B cell (primary cell): ENCODE measurements at regions not wholly inside any gene's neighbourhood (a gene's known extent, or its start where the extent isn't known, plus 50 kb on each side); places are given as distances from the start of the nearest gene placed in this dataset.

ENCODE experiments used
- ATAC-seq: fragments of 200-7000 bp; cut with Tn5 transposase; one replicate; pipeline ENCODE4 v1.10.0; 2021; ENCODE audit warnings: low read depth, mild to moderate bottlenecking, moderate number of reproducible peaks, moderate library complexity
- CTCF ChIA-PET: fragments of 350-600 bp; sonication (Branson Sonifier 250); formaldehyde crosslinking; loops from one replicate; lab custom pipeline; 2021; ENCODE audit warnings: antibody characterized with exemption, inconsistent platforms; lab: Charles Lee
- POLR2A ChIA-PET: fragments of 350-600 bp; sonication (Branson Sonifier 250); formaldehyde crosslinking; loops from one replicate; lab custom pipeline; 2021; ENCODE audit warnings: antibody characterized with exemption; lab: Charles Lee
- DNase-seq: peaks from one replicate; pipeline ENCODE4 v3.0.0; 2013
- H2AFZ ChIP-seq: 2 replicates; pipeline ENCODE4 v1.6.1; 2012; ENCODE audit warnings: mild to moderate bottlenecking, low read depth, low read length; ENCODE audit not compliant: insufficient read depth, poor library complexity, severe bottlenecking
- H3K27ac ChIP-seq, 2 donors: 1 replicate in 1 of 2; 2 replicates in 1 of 2; pipeline ENCODE4 v1.5.1; 2012 to 2013; ENCODE audit warnings: low read length in 2 of 2, mild to moderate bottlenecking in 2 of 2, moderate library complexity in 1 of 2
- H3K27me3 ChIP-seq, 4 experiments: fragments of 200-600 bp in 1 of 4; sonication (generic) in 1 of 4; replicated peaks in 1 of 4; 1 replicate in 2 of 4; 2 replicates in 2 of 4; pipeline versions ENCODE4 v1.6.1 to v1.7.0; 2013 to 2016; ENCODE audit warnings: low read length in 3 of 4, mild to moderate bottlenecking in 2 of 4, mixed read lengths in 1 of 4, moderate library complexity in 1 of 4; ENCODE audit not compliant: insufficient read depth in 4 of 4, control insufficient read depth in 3 of 4; ENCODE audit errors: control extremely low read depth in 1 of 4
- H3K36me3 ChIP-seq, 2 experiments: replicated peaks in 1 of 2; 1 replicate in 1 of 2; 2 replicates in 1 of 2; pipeline versions ENCODE4 v1.6.1 to v1.7.1; 2013; ENCODE audit warnings: low read length in 1 of 2; ENCODE audit not compliant: insufficient read depth in 2 of 2, control insufficient read depth in 1 of 2; ENCODE audit errors: control extremely low read depth in 1 of 2, extremely low read depth in 1 of 2
- H3K4me1 ChIP-seq, 2 donors: fragments of 200-600 bp in 1 of 2; sonication (generic) in 1 of 2; 1 replicate in 1 of 2; 2 replicates in 1 of 2; pipeline versions ENCODE4 v1.5.1 to v1.6.1; 2013 to 2017; ENCODE audit warnings: low read length in 2 of 2; ENCODE audit not compliant: control insufficient read depth in 2 of 2, insufficient read depth in 2 of 2
- H3K4me2 ChIP-seq: replicated peaks from 2 replicates; pipeline ENCODE3; 2012; ENCODE audit warnings: mild to moderate bottlenecking, low read depth, low read length; ENCODE audit not compliant: poor library complexity, severe bottlenecking
- H3K4me3 ChIP-seq, 5 experiments: fragments of 200-600 bp in 1 of 5; sonication (generic) in 1 of 5; 1 replicate in 3 of 5; 2 replicates in 2 of 5; pipeline versions ENCODE4 v1.5.1 to v1.7.0; 2011 to 2016; ENCODE audit warnings: low read length in 4 of 5, mild to moderate bottlenecking in 4 of 5, low read depth in 2 of 5, control low read depth in 1 of 5, moderate library complexity in 1 of 5; ENCODE audit not compliant: insufficient read depth in 1 of 5; ENCODE audit errors: control extremely low read depth in 1 of 5, extremely low read depth in 1 of 5
- H3K79me2 ChIP-seq: fragments of 200-600 bp; sonication (generic); one replicate; pipeline ENCODE4 v1.6.0; 2016; ENCODE audit warnings: low read length; ENCODE audit not compliant: control insufficient read depth, insufficient read depth
- H3K9ac ChIP-seq: fragments of 200-600 bp; sonication (generic); 2 replicates; pipeline ENCODE4 v1.6.1; 2017; ENCODE audit warnings: mild to moderate bottlenecking, low read length, moderate library complexity
- H3K9me3 ChIP-seq, 3 donors: one replicate each; pipeline versions ENCODE4 v1.6.1 to v1.7.1; 2013; ENCODE audit warnings: low read length in 2 of 3; ENCODE audit not compliant: control insufficient read depth in 2 of 3, insufficient read depth in 1 of 3; ENCODE audit errors: control extremely low read depth in 1 of 3
- H4K20me1 ChIP-seq: 2 replicates; pipeline ENCODE4 v1.6.0; 2012; ENCODE audit warnings: mild to moderate bottlenecking, low read length; ENCODE audit not compliant: insufficient read depth, control insufficient read depth, poor library complexity, severe bottlenecking
- H3K27ac Mint-ChIP-seq: one replicate; pipeline ENCODE4 v1.8.0; 2021; ENCODE audit warnings: mixed read lengths
- H3K27me3 Mint-ChIP-seq: one replicate; pipeline ENCODE4 v1.8.0; 2021; ENCODE audit warnings: mixed read lengths
- H3K4me1 Mint-ChIP-seq: one replicate; pipeline ENCODE4 v1.8.0; 2021; ENCODE audit warnings: mixed read lengths
- H3K4me3 Mint-ChIP-seq: one replicate; pipeline ENCODE4 v1.8.0; 2021; ENCODE audit warnings: mixed read lengths
- H3K9me3 Mint-ChIP-seq: one replicate; pipeline ENCODE4 v1.8.0; 2022; ENCODE audit warnings: mixed read lengths; ENCODE audit not compliant: insufficient read depth
- EZH2 ChIP-seq: IDR thresholded peaks from 2 replicates; pipeline ENCODE4 v1.6.1; 2012; ENCODE audit warnings: borderline replicate concordance, low read depth, mild to moderate bottlenecking, moderate library complexity, low read length; ENCODE audit not compliant: insufficient read depth, poor library complexity, severe bottlenecking
- WGBS: methylation state at CpG from one replicate; pipeline ENCODE4 v1.1.5; 2013; ENCODE audit warnings: missing lambda C conversion rate; ENCODE audit not compliant: insufficient coverage; 5-methylcytosine and 5-hydroxymethylcytosine counted together
- intact Hi-C: fragments of 100-400 bp; cut with micrococcal nuclease; formaldehyde crosslinking; loops from one replicate; pipeline ENCODE4 v1.10.0; 2022
- TF ChIP-seq, protein P1 (sequence below): fragments of 200-600 bp; IDR thresholded peaks from one replicate; pipeline ENCODE4 v1.8.0; 2022; ENCODE audit warnings: antibody characterized with exemption, mild to moderate bottlenecking

DNA sequence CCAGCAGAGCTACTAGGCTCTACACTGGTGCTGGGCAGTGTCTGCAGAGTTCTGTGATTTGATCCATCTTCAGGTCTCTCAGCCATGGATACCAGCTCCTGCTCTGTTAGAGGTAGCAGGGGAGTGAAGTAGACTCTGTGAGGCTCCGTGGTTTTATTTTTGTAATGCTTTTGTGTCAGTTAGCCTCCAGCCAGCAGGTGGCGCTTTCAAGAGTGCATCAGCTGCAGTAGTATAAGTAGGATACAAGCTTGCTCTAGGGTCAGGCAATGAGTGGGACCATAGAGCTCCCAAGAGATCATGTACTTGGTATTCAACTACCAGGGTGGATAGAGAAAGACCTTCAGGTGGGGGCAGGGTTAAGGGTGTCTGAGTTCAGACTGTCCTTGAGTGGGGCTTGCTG, 362.5 kb upstream of the TRAM1L1 start:
- H3K27ac Mint-ChIP-seq: no peak overlapping the region
- Histone ChIP-seq H2AFZ (no peak overlapping the region), H4K20me1 (no peaks in the 10 kb centered on the region), H3K9ac (no peak overlapping the region), H3K4me2 (no peak overlapping the region), H3K27ac (no peak overlapping the region), H3K27me3 (no peaks in the 10 kb centered on the region), H3K79me2 (no peaks in the 10 kb centered on the region), H3K4me1 (no peaks in the 10 kb centered on the region), H3K36me3 (no peaks in the 10 kb centered on the region), H3K9me3 (peaks cover 0 to 5% (median 0%) of the 10 kb centered on the region in 3 donors), H3K4me3 (no peak overlapping the region)
- no peak for ATAC-seq
- no peaks in the 10 kb centered on the region for H3K27me3 Mint-ChIP-seq
- 100% methylated on average over 1 of the region's 2 CpGs for WGBS
- no peaks in the 10 kb centered on the region for H3K4me1 Mint-ChIP-seq
- H3K9me3 Mint-ChIP-seq: peaks cover 2% of the 10 kb centered on the region
- intact Hi-C loops: no loop called here
- ChIA-PET CTCF (interaction anchor here (0.6 kb wide), 1 partner anchor 183 kb away, joined by 3 read pairs; no protein-coding TSS in a partner anchor), POLR2A (no interaction called here)
- no peak for DNase-seq
- TF ChIP-seq EZH2: no peak
- TF ChIP-seq, protein P1, sequence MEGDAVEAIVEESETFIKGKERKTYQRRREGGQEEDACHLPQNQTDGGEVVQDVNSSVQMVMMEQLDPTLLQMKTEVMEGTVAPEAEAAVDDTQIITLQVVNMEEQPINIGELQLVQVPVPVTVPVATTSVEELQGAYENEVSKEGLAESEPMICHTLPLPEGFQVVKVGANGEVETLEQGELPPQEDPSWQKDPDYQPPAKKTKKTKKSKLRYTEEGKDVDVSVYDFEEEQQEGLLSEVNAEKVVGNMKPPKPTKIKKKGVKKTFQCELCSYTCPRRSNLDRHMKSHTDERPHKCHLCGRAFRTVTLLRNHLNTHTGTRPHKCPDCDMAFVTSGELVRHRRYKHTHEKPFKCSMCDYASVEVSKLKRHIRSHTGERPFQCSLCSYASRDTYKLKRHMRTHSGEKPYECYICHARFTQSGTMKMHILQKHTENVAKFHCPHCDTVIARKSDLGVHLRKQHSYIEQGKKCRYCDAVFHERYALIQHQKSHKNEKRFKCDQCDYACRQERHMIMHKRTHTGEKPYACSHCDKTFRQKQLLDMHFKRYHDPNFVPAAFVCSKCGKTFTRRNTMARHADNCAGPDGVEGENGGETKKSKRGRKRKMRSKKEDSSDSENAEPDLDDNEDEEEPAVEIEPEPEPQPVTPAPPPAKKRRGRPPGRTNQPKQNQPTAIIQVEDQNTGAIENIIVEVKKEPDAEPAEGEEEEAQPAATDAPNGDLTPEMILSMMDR: no peak
- H3K4me3 Mint-ChIP-seq: no peak overlapping the region

DNA sequence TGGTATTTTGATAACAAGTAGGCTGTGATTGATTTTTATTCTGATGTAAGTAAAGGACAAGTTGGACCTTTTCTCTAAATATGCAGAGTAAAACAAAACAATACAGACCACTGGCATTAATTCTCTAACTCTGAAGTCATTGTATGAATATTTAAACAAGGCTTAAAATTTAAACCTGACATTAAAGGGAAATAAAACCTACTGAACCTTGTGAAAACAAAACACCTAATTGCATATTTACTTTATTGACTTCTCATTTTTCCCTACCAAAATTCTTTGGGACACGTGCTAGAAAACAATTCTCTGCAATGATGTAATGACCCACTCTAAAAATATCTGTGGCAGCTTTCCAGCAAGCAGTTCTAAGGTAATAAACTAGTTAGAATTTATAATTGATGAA, 369.7 kb upstream of the TRAM1L1 start:
- Mint-ChIP-seq H3K27ac (no peak overlapping the region), H3K9me3 (peaks cover under 1% of the 10 kb centered on the region), H3K27me3 (no peaks in the 10 kb centered on the region), H3K4me1 (no peaks in the 10 kb centered on the region), H3K4me3 (no peak overlapping the region)
- Histone ChIP-seq H4K20me1 (no peaks in the 10 kb centered on the region), H3K27ac (no peak overlapping the region), H2AFZ (no peak overlapping the region), H3K4me2 (no peak overlapping the region), H3K36me3 (no peaks in the 10 kb centered on the region), H3K4me3 (no peak overlapping the region), H3K79me2 (no peaks in the 10 kb centered on the region), H3K9ac (no peak overlapping the region), H3K27me3 (no peaks in the 10 kb centered on the region), H3K9me3 (no peaks in the 10 kb centered on the region), H3K4me1 (no peaks in the 10 kb centered on the region)
- intact Hi-C loops: no loop called here
- no CpG with 5 or more reads among the region's 1 CpG for WGBS
- no peak for TF ChIP-seq EZH2
- TF ChIP-seq, protein P1: no peak
- ChIA-PET POLR2A (no interaction called here), CTCF (no interaction called here)
- no peak for ATAC-seq
- DNase-seq: no peak
